ENCODE measurements at regions not wholly inside any gene's neighbourhood (a gene's known extent, or its start where the extent isn't known, plus 50 kb on each side); places are given as distances from the start of the nearest gene placed in this dataset.
A peak's percentile ranks its signal among the peaks of the same experiment; 100 is the strongest.
"Not testable (repeated sequence)": the region's sequence is repeated elsewhere in the genome, so short reads cannot be mapped to it uniquely, and the experiment has no call there.

DNA sequence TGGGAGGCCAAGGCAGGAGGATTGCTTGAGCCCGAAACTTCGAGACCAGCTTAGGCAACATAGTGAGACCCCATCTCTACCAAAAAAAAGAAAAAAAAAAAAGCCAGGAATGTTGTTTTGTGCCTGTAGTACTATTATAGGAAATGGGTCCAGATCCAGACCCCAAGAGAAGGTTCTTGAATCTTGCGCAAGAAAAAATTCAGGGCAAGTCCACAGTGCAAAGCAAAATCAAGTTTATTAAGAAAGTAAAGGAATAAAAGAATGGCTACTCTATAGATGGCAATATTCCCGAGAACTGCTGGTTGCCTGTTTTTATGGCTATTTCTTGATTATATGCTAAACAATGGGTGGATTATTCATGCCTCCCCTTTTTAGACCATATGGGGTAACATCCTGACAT, 51.2 kb upstream of the RDX start:
- Mint-ChIP-seq H3K27ac (no peak overlapping the region), H3K4me1 (peaks cover 27% of the 10 kb centered on the region), H3K4me3 (no peak overlapping the region), H3K36me3 (ENCODE audit: low read depth) (no peaks in the 10 kb centered on the region), H3K9me3 (no peaks in the 10 kb centered on the region), H3K27me3 (no peaks in the 10 kb centered on the region)
- intact Hi-C loops (cut with micrococcal nuclease): loop anchor here (5.0 kb wide), 1 partner anchor 50 kb away; the partner anchor contains the start of gene RDX
- ChIA-PET CTCF (no interaction called here), POLR2A (interaction anchor here (0.6 kb wide), 1 partner anchor 1084 kb away, joined by 3 read pairs; no protein-coding TSS in a partner anchor)
- no peak for ATAC-seq (ENCODE audit: low read depth)
- no peak for TF ChIP-seq CTCF (IDR thresholded peaks at IDR 0.05)
- DNase-seq: no peak

DNA sequence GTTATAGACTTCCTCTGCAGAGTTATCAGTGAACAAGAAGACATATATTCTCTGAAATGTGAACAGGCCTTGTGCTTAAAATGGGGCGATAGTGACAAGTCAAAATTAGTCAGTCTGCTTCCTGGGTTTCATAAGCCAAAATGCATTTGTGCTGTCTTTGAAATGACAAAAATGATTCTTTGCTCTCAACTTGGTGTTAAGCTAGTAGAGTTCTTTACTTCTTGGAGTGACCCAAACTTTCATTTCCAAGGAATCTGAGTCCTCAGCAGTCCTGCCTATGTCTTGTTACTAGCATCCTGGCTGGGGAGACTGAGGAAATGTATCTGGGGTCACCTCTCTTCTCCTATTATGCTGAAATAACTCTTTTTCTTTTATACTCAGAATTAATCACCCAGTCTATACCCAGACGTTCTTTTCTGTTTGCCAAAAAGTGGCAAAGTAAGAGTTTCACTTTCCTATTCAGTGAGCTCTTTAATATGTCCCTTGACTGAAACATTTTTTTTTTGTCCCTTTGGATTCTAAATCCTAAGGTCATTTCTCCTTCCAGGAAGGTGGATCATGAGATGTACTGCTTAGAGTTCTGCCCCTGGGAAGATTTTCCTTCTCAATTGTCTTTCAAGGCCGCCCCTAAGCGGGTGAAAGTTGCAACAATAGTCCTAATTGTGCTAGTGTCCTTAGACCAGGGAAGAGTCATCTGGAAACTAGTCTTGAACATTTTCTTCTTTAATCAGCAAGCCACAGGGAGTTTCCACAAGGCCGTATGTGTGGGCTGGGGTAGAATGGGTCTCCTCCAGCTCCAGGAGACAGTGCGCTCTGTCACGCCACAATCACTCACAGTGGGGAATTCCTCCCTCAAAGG, 53.0 kb upstream of the RDX start:
- H3K9me3 Mint-ChIP-seq: no peaks in the 10 kb centered on the region

GRCh38 chr11:110349997-110350383, 53.6 kb upstream of the RDX start:
- H3K9me3 Mint-ChIP-seq; ATAC-seq (ENCODE audit: low read depth); CTCF ChIA-PET; DNase-seq; H3K36me3 Mint-ChIP-seq (ENCODE audit: low read depth); POLR2A ChIA-PET; H3K27me3 Mint-ChIP-seq; H3K27ac Mint-ChIP-seq; H3K4me3 Mint-ChIP-seq: not testable (repeated sequence)
- H3K4me1 Mint-ChIP-seq: peaks cover 27% of the 10 kb centered on the region
- intact Hi-C loops (cut with micrococcal nuclease): loop anchor here (1.0 to 5.0 kb wide), 2 partner anchors 22 to 53 kb away; partner anchors contain the start of gene RDX

More for the DNA sequence above, 53.0 kb upstream of the RDX start:
- H3K36me3 Mint-ChIP-seq (ENCODE audit: low read depth): no peaks in the 10 kb centered on the region
- ATAC-seq (ENCODE audit: low read depth) (peak; percentile 81), DNase-seq (no peak)
- intact Hi-C loops (cut with micrococcal nuclease): loop anchor here (1.0 to 5.0 kb wide), 2 partner anchors 21 to 52 kb away; partner anchors contain the start of gene RDX
- H3K27ac Mint-ChIP-seq: peak overlapping the region; percentile 71
- no peaks in the 10 kb centered on the region for H3K27me3 Mint-ChIP-seq
- TF ChIP-seq CTCF (IDR thresholded peaks at IDR 0.05): no peak
- ChIA-PET POLR2A (no interaction called here), CTCF (no interaction called here)
- peak overlapping the region; percentile 55 for H3K4me3 Mint-ChIP-seq
- H3K4me1 Mint-ChIP-seq: peaks cover 27% of the 10 kb centered on the region

DNA sequence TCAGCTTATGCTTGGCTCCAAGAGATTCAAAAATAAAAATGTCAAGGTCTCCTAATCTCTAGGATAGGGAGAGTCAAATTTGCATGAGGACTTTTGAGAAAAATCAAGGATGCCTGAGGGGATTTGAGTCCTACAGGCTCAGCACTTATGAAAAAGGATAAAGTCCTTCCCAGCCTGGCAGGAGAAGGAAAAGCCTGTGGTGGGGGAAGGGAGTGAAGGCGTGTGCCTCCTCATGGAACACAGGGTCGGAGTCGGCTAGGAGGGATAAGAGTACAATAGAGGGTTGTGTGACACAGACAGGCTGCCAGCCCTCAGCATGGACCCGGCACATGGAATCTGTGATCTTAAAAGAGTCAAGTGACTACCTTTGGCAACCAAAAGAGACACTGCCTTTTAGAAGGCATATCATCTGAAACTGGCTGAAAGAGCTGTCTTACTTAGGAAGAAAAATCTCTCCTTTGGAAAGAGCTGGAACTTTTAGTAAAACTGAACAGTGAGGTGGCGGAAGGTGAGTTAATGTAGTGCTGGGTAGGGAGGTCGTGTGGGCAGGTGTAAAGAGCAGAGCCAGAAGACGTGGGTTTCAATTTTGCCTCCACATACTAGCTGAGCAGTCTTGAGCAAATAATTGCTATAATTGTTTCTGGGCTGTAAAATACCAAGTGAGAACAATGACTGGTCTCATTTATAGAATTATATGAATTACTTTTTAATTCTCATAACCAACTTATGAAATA, 58.8 kb upstream of the RDX start:
- ATAC-seq (ENCODE audit: low read depth) (no peak), DNase-seq (no peak)
- Mint-ChIP-seq H3K27ac (no peak overlapping the region), H3K36me3 (ENCODE audit: low read depth) (no peaks in the 10 kb centered on the region), H3K4me1 (no peaks in the 10 kb centered on the region), H3K9me3 (no peaks in the 10 kb centered on the region), H3K27me3 (no peaks in the 10 kb centered on the region), H3K4me3 (no peak overlapping the region)
- ChIA-PET CTCF (no interaction called here), POLR2A (no interaction called here)
- TF ChIP-seq CTCF (IDR thresholded peaks at IDR 0.05): no peak
- intact Hi-C loops (cut with micrococcal nuclease): no loop called here

DNA sequence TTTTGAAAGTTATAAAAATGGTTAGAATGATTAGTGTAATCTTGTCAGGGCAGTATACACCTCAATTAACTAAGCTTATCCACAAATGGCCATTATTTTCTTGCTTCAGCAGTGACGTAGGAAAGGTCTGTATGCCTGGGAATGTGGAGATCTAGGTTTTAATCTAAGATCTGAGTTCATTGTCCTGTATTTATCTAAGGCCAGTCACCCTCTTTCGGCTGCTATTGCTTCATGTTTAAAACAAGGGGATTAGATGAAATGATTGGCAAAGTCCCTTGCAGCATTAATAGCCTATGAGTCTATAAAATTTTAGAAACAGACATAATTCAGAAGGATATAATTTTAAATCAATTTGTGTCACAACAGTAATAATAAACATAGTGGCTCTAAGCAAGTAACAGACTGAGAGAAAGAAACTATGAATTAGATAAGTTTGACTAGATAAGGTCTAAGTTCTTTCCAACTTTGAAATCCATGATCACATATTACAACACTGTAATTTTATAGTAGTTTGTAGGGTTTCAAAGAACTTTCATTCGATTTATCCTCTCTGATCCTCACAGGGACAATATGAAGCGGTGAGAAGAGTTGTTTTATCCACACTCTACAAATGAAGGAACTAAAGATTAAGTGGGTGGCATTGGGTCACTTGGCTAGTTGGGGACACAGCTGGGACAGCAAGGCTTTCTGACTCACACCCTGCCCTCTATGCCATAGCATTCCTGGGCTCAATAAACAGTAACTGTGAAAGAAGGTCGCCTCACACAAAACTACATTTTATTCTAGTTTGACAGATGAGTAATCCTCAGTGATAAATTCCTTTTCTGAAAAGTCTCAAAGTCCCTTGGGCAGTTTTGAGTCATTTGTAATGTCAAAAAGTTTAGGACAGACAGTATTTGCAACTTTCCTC, 60.6 kb upstream of the RDX start:
- no peaks in the 10 kb centered on the region for H3K9me3 Mint-ChIP-seq
- no peaks in the 10 kb centered on the region for H3K4me1 Mint-ChIP-seq
- no peak overlapping the region for H3K4me3 Mint-ChIP-seq
- no peaks in the 10 kb centered on the region for H3K36me3 Mint-ChIP-seq (ENCODE audit: low read depth)
- DNase-seq (no peak), ATAC-seq (ENCODE audit: low read depth) (no peak)
- CTCF ChIA-PET: interaction anchor here (0.7 to 1.3 kb wide), 2 partner anchors 156 to 364 kb away, joined by 4 read pairs; no protein-coding TSS in a partner anchor
- H3K27me3 Mint-ChIP-seq: no peaks in the 10 kb centered on the region
- TF ChIP-seq CTCF (IDR thresholded peaks at IDR 0.05): no peak
- POLR2A ChIA-PET: no interaction called here
- intact Hi-C loops (cut with micrococcal nuclease): no loop called here
- H3K27ac Mint-ChIP-seq: no peak overlapping the region

Data from activated B cell treated with CpG ODN at 0.5 μM for 24 hours (primary cell).